PFSK-1 (cell line): ENCODE measurements at regions not wholly inside any gene's neighbourhood (a gene's known extent, or its start where the extent isn't known, plus 50 kb on each side); places are given as distances from the start of the nearest gene placed in this dataset.

Source experiments
- POLR2AphosphoS5 ChIP-seq: IDR thresholded peaks from 2 replicates; pipeline ENCODE4 v1.6.1; 2012; ENCODE audit warnings: low read depth, mild to moderate bottlenecking, control low read depth, low read length, moderate library complexity
- SIN3A ChIP-seq: IDR thresholded peaks from 2 replicates; pipeline ENCODE4 v1.6.1; 2012; ENCODE audit warnings: mild to moderate bottlenecking, low read length, moderate library complexity, borderline replicate concordance; ENCODE audit not compliant: insufficient read depth
- TAF1 ChIP-seq: IDR thresholded peaks from 2 replicates; pipeline ENCODE4 v1.6.1; 2012; ENCODE audit warnings: low read length, control low read depth, borderline replicate concordance; ENCODE audit not compliant: insufficient read depth
- TF ChIP-seq, protein P1 (sequence below), 2 experiments: IDR thresholded peaks; 2 replicates each; pipeline versions ENCODE4 v1.6.1 to v1.8.0; 2011 to 2012; ENCODE audit warnings: low read depth in 2 of 2, low read length in 2 of 2, control low read depth in 1 of 2, inconsistent platforms in 1 of 2, mild to moderate bottlenecking in 1 of 2, moderate library complexity in 1 of 2; ENCODE audit not compliant: insufficient read depth in 1 of 2

DNA sequence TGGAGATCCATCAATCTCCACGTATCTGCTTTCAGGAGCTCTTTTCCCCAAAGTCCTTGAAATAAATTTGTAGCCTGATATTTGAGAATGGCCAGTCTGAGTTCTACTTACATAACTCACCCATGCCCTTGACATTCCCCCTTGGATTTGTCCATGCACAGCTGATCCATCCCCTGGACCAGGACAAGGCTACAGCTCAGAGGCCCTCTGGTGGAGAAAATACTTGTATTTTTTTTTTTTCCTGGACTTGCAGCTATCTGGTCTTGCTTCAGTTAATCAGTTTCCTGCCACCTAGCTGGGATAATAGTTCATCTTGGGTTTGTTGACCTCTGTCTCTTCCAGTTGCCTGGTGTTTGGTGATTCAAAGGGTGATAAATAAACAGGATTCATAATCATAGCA lies 467.6 kb downstream of the DHX35 start:
- TF ChIP-seq TAF1 (no peak), POLR2AphosphoS5 (no peak), SIN3A (no peak)
- TF ChIP-seq, protein P1, sequence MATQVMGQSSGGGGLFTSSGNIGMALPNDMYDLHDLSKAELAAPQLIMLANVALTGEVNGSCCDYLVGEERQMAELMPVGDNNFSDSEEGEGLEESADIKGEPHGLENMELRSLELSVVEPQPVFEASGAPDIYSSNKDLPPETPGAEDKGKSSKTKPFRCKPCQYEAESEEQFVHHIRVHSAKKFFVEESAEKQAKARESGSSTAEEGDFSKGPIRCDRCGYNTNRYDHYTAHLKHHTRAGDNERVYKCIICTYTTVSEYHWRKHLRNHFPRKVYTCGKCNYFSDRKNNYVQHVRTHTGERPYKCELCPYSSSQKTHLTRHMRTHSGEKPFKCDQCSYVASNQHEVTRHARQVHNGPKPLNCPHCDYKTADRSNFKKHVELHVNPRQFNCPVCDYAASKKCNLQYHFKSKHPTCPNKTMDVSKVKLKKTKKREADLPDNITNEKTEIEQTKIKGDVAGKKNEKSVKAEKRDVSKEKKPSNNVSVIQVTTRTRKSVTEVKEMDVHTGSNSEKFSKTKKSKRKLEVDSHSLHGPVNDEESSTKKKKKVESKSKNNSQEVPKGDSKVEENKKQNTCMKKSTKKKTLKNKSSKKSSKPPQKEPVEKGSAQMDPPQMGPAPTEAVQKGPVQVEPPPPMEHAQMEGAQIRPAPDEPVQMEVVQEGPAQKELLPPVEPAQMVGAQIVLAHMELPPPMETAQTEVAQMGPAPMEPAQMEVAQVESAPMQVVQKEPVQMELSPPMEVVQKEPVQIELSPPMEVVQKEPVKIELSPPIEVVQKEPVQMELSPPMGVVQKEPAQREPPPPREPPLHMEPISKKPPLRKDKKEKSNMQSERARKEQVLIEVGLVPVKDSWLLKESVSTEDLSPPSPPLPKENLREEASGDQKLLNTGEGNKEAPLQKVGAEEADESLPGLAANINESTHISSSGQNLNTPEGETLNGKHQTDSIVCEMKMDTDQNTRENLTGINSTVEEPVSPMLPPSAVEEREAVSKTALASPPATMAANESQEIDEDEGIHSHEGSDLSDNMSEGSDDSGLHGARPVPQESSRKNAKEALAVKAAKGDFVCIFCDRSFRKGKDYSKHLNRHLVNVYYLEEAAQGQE (IDR thresholded peaks at IDR 0.05; ENCODE audit: insufficient read depth in 1 of 2, low read depth in 2 of 2, low read length in 2 of 2) = no peak
